GM06990 (cell line): ENCODE measurements at regions not wholly inside any gene's neighbourhood (a gene's known extent, or its start where the extent isn't known, plus 50 kb on each side); places are given as distances from the start of the nearest gene placed in this dataset.
"Not testable (repeated sequence)": the region's sequence is repeated elsewhere in the genome, so short reads cannot be mapped to it uniquely, and the experiment has no call there.

Experiments
- DNase-seq: peaks from one replicate; pipeline ENCODE4 v3.0.0-alpha.2; 2011; ENCODE audit not compliant: insufficient read length; ENCODE audit errors: extremely low read depth
- H3K27me3 ChIP-seq: replicated peaks from 2 replicates; pipeline ENCODE4 v1.6.0; 2011; ENCODE audit warnings: low read length; ENCODE audit not compliant: control insufficient read depth, insufficient read depth
- H3K36me3 ChIP-seq: 2 replicates; pipeline ENCODE4 v1.5.1; 2011; ENCODE audit warnings: low read length; ENCODE audit not compliant: control insufficient read depth, insufficient read depth
- H3K4me3 ChIP-seq: replicated peaks from 2 replicates; pipeline ENCODE4 v1.5.1; 2011; ENCODE audit warnings: low read depth, mild to moderate bottlenecking, control low read depth, low read length
- TF ChIP-seq, protein P1 (sequence below): IDR thresholded peaks from 2 replicates; pipeline ENCODE4 v1.5.1; 2011; ENCODE audit warnings: low read length, control low read depth, mild to moderate bottlenecking, inconsistent platforms; ENCODE audit not compliant: insufficient read depth, poor library complexity, severe bottlenecking

DNA sequence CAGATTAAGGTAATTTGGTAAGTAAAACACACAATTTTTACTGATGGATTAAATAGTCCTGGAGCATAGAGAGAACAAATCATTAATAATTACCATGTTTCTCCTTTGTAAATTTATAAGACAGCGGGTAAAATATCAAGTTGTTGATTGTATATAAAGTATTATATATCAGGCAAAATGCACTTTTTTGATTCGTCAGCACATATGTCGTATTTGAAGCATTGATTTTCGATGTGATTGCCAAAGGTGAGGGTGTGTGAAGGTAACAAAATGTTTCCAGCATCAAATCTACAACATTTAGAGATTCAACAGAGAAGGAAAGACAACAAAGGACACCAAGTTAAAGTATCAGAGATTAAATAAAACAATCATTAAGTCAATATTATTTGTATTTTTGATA is 1437.8 kb upstream of the ADGRL3 start:
- no peak for DNase-seq
- TF ChIP-seq, protein P1, sequence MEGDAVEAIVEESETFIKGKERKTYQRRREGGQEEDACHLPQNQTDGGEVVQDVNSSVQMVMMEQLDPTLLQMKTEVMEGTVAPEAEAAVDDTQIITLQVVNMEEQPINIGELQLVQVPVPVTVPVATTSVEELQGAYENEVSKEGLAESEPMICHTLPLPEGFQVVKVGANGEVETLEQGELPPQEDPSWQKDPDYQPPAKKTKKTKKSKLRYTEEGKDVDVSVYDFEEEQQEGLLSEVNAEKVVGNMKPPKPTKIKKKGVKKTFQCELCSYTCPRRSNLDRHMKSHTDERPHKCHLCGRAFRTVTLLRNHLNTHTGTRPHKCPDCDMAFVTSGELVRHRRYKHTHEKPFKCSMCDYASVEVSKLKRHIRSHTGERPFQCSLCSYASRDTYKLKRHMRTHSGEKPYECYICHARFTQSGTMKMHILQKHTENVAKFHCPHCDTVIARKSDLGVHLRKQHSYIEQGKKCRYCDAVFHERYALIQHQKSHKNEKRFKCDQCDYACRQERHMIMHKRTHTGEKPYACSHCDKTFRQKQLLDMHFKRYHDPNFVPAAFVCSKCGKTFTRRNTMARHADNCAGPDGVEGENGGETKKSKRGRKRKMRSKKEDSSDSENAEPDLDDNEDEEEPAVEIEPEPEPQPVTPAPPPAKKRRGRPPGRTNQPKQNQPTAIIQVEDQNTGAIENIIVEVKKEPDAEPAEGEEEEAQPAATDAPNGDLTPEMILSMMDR: no peak
- Histone ChIP-seq H3K4me3 (no peak overlapping the region), H3K36me3 (no peaks in the 10 kb centered on the region), H3K27me3 (no peaks in the 10 kb centered on the region)

DNA sequence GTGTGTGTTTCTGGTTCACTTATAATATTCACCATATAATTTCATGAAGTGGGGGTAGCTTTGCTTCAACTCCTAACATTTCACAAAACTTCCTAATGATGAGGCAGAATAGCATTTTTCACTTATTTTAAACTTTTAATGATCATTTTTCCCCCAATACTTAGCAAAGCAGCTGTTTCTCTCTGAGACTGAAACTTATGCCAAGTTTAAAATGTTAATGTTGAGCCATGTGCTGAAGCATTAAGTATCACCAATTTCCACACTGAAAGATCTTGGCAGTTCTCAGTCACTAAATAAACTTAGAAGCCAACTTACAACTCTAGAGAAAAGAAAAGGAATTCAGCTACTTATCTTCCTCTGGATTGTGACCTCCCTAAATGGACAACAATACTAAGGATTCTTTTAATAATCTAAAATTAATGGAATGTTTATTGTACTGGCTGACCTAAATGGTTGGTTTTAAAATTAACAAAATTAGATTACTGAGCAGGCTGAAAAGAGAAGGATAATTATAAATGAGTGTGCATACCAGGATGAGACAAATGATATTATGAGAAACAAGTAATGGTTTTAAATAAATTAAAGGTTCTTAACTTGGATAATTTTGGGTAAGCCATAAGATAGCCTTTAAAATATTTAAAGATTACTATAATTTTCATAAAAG is 1429.4 kb upstream of the ADGRL3 start:
- no peak overlapping the region for H3K4me3 ChIP-seq
- H3K27me3 ChIP-seq: no peaks in the 10 kb centered on the region
- no peaks in the 10 kb centered on the region for H3K36me3 ChIP-seq
- TF ChIP-seq, protein P1: no peak
- no peak for DNase-seq

DNA sequence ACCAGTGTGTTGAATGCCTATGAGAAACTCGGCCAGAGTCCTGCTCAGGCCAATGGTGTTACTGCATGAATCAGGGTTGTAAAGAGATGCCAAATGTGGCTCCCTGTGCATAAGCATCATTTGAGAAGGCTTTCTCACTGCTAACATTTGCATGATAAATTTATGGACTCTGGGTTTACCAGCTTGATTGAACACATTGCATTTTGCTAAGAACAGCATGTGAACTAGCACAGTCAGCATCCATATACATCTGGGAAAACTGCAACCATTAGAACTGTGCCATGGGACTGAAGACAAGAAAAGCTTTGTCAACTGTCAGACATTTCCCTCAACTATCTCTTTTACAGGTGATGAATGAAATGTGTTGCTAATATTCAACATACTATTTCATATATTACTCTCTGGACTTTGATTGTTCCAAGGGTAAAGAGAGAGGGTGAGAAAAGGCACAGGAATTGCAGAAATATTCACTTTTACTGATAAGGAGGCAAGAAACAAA is 1427.4 kb upstream of the ADGRL3 start:
- no peaks in the 10 kb centered on the region for H3K36me3 ChIP-seq
- H3K27me3 ChIP-seq: no peaks in the 10 kb centered on the region
- TF ChIP-seq, protein P1: no peak
- no peak overlapping the region for H3K4me3 ChIP-seq
- DNase-seq: no peak

DNA sequence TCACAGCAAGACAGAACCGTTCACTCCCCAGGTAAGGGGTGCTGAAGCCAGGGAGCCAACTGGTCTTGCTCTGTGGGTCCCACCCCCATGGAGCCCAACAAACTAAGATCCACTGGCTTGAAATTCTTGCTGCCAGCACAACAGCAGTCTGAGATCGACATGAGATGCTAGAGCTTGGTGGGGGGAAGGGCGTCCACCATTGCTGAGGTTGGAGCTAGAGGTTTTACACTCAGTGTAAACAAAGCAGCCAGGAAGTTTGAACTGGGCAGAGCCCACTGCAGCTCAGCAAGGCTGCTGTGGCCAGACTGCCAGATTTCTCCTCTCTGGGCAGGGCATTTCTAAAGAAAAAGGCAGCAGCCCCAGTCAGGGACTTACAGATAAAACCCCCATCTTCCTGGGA is 1419.9 kb upstream of the ADGRL3 start:
- not testable (repeated sequence) for H3K36me3 ChIP-seq, H3K27me3 ChIP-seq, DNase-seq

DNA sequence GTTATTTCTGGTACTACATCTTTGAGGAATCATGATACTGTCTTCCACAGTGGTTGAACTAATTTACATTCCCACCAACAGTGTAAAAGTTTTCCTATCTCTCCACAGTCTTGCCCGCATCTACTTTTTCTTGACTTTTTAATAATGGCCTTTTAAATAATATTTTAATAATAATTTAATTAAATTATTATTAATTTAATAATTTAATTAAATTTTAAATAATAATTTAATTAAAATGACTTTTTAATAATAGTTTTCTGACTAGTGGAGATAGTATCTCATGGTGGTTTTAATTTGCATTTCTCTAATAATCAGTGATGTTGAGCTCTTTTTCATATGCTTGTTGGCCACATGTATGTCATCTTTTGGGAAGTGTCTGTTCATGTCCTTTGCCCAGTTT is 1395.0 kb upstream of the ADGRL3 start:
- DNase-seq: no peak

More for the DNA sequence above, 1419.9 kb upstream of the ADGRL3 start:
- H3K4me3 ChIP-seq: not testable (repeated sequence)

DNA sequence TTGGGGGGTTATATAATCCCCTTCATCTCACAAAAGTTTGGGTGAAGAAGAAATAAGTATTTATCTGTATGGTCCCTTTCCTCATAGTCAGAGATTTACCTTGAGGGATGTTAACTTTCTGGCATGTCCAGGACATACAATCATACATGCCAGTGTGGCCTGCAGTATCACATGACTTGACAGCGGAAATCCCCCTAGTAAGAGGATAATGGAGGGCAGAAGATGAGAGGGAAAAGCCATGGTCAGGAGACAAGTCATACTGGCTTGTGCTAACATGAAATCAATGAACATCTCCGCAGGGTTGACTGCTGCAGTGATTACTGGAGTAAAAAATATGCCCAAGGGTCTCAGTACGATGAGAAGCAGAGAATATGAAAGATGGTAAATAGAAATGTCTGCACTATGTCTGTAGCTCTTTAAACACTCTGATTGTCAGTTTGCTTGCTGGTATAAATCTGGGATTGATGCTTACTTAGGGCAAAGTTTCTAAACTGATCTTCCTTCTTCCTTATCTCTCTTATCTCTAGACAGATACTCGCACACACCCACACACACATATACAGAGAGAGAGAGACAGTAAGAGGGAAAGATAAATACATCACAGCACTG is 1385.6 kb upstream of the ADGRL3 start:
- DNase-seq: no peak
- Histone ChIP-seq H3K4me3 (no peak overlapping the region), H3K36me3 (no peaks in the 10 kb centered on the region), H3K27me3 (no peaks in the 10 kb centered on the region)
- TF ChIP-seq, protein P1: no peak

More for the DNA sequence above, 1395.0 kb upstream of the ADGRL3 start:
- no peaks in the 10 kb centered on the region for H3K27me3 ChIP-seq
- TF ChIP-seq, protein P1: no peak
- no peaks in the 10 kb centered on the region for H3K36me3 ChIP-seq
- no peak overlapping the region for H3K4me3 ChIP-seq
